SK-N-SH (cell line): ENCODE measurements at regions not wholly inside any gene's neighbourhood (a gene's known extent, or its start where the extent isn't known, plus 50 kb on each side); places are given as distances from the start of the nearest gene placed in this dataset.

Experiments
- CTCF ChIA-PET: fragments of 300-600, 350-600 bp; formaldehyde crosslinking; extraction: SDS; loops from one replicate; lab custom pipeline; 2021; lab: Yijun Ruan, JAX
- POLR2A ChIA-PET: fragments of 350-600 bp; sonication (Branson Sonifier 250); formaldehyde crosslinking; extraction: SDS; loops from one replicate; lab custom pipeline; 2020; ENCODE audit warnings: antibody characterized with exemption, inconsistent platforms; lab: Yijun Ruan, JAX
- DNase-seq: peaks from one replicate; pipeline ENCODE4 v3.0.0; 2012
- H2AFZ ChIP-seq: fragments of 200-600 bp; sonication (generic); 2 replicates; pipeline ENCODE4 v1.8.1; 2016; ENCODE audit warnings: antibody characterized with exemption, mild to moderate bottlenecking, low read depth
- H3F3A ChIP-seq: fragments of 200-600 bp; sonication (generic); replicated peaks from 2 replicates; pipeline ENCODE3; 2016; ENCODE audit warnings: antibody characterized with exemption, mild to moderate bottlenecking; ENCODE audit not compliant: insufficient read depth
- H3K27ac ChIP-seq, 2 experiments: fragments of 200-500 bp in 1 of 2; fragments of 200-600 bp in 1 of 2; sonication (Bioruptor generic) in 1 of 2; sonication (generic), shearing (Covaris generic) in 1 of 2; 2 replicates each; pipeline versions ENCODE4 v1.5.1 to v1.6.1; 2014 to 2016; ENCODE audit warnings: low read depth in 2 of 2, inconsistent platforms in 1 of 2, low read length in 1 of 2, mild to moderate bottlenecking in 1 of 2, mixed read lengths in 1 of 2
- H3K27me3 ChIP-seq: fragments of 200-600 bp; sonication (generic), shearing (Covaris generic); 2 replicates; pipeline ENCODE4 v1.6.1; 2016; ENCODE audit warnings: mixed run types; ENCODE audit not compliant: insufficient read depth
- H3K36me3 ChIP-seq, 2 experiments: fragments of 200-500 bp in 1 of 2; fragments of 200-600 bp in 1 of 2; sonication (Bioruptor generic) in 1 of 2; sonication (generic) in 1 of 2; replicated peaks in 1 of 2; 2 replicates each; pipeline versions ENCODE3 to v1.5.1; 2014 to 2016; ENCODE audit warnings: low read length in 1 of 2, mild to moderate bottlenecking in 1 of 2; ENCODE audit not compliant: insufficient read depth in 2 of 2, control insufficient read depth in 1 of 2
- H3K4me1 ChIP-seq, 2 experiments: fragments of 200-500 bp in 1 of 2; fragments of 200-600 bp in 1 of 2; sonication (Bioruptor generic) in 1 of 2; sonication (generic), shearing (Covaris generic) in 1 of 2; 2 replicates each; pipeline versions ENCODE4 v1.5.1 to v1.6.1; 2014 to 2016; ENCODE audit warnings: low read depth in 1 of 2, low read length in 1 of 2, mixed run types in 1 of 2; ENCODE audit not compliant: insufficient read depth in 2 of 2, control insufficient read depth in 1 of 2
- H3K4me2 ChIP-seq: fragments of 200-600 bp; sonication (generic), shearing (Covaris generic); 2 replicates; pipeline ENCODE4 v1.6.1; 2017; ENCODE audit warnings: mixed run types
- H3K4me3 ChIP-seq, 2 experiments: fragments of 200-500 bp in 1 of 2; fragments of 200-600 bp in 1 of 2; sonication (Bioruptor generic) in 1 of 2; sonication (generic), shearing (Covaris generic) in 1 of 2; 2 replicates each; pipeline versions ENCODE4 v1.5.1 to v1.8.1; 2014 to 2016; ENCODE audit warnings: low read depth in 2 of 2, inconsistent platforms in 1 of 2, low read length in 1 of 2, mild to moderate bottlenecking in 1 of 2, mixed read lengths in 1 of 2, moderate library complexity in 1 of 2
- H3K79me2 ChIP-seq: fragments of 200-600 bp; sonication (generic); 2 replicates; pipeline ENCODE4 v1.8.1; 2017; ENCODE audit warnings: mild to moderate bottlenecking; ENCODE audit not compliant: insufficient read depth
- H3K9ac ChIP-seq: fragments of 200-600 bp; sonication (generic); 2 replicates; pipeline ENCODE4 v1.6.1; 2017; ENCODE audit warnings: mixed run types
- H3K9me2 ChIP-seq: fragments of 200-600 bp; sonication (generic); 2 replicates; pipeline ENCODE4 v1.6.1; 2017; ENCODE audit warnings: mixed run types
- H3K9me3 ChIP-seq: fragments of 200-600 bp; sonication (generic); 2 replicates; pipeline ENCODE4 v1.6.1; 2017; ENCODE audit warnings: mixed run types, mild to moderate bottlenecking, moderate library complexity
- H4K20me1 ChIP-seq: fragments of 200-600 bp; sonication (generic); 2 replicates; pipeline ENCODE4 v1.6.1; 2017; ENCODE audit warnings: mild to moderate bottlenecking, mixed run types; ENCODE audit not compliant: insufficient read depth
- CHD2 ChIP-seq: fragments of 150-350 bp; IDR thresholded peaks from 2 replicates; pipeline ENCODE4 v1.6.1; 2018; ENCODE audit warnings: low read length; ENCODE audit not compliant: partially characterized antibody
- FOSL2 ChIP-seq: IDR thresholded peaks from 2 replicates; pipeline ENCODE4 v1.4.0; 2012; ENCODE audit warnings: low read depth, mild to moderate bottlenecking, moderate library complexity, borderline replicate concordance
- FOXJ3 ChIP-seq: sonication (generic); formaldehyde crosslinking; IDR thresholded peaks from 2 replicates; pipeline ENCODE4 v1.5.1; 2020; ENCODE audit warnings: mild to moderate bottlenecking, missing genetic modification reagents
- FOXM1 ChIP-seq: IDR thresholded peaks from 2 replicates; pipeline ENCODE4 v1.4.0; 2012; ENCODE audit warnings: low read depth, mild to moderate bottlenecking
- JUND ChIP-seq: IDR thresholded peaks from 2 replicates; pipeline ENCODE4 v1.4.0; 2012
- POLR2AphosphoS5 ChIP-seq: IDR thresholded peaks from 2 replicates; pipeline ENCODE4 v1.6.1; 2012; ENCODE audit warnings: low read depth, low read length
- RCOR1 ChIP-seq: fragments of 150-350 bp; IDR thresholded peaks from 2 replicates; pipeline ENCODE4 v1.6.1; 2017; ENCODE audit warnings: antibody characterized with exemption, low read length
- RFX5 ChIP-seq: IDR thresholded peaks from 2 replicates; pipeline ENCODE4 v1.6.1; 2012; ENCODE audit warnings: mild to moderate bottlenecking, improper control_type of control experiment, low read length
- RXRA ChIP-seq: IDR thresholded peaks from 2 replicates; pipeline ENCODE4 v1.4.0; 2012; ENCODE audit warnings: low read depth, mild to moderate bottlenecking, borderline replicate concordance
- SIN3A ChIP-seq: IDR thresholded peaks from 2 replicates; pipeline ENCODE4 v1.6.1; 2012; ENCODE audit warnings: low read depth, mild to moderate bottlenecking, low read length, moderate library complexity, borderline replicate concordance
- SMC3 ChIP-seq: IDR thresholded peaks from 2 replicates; pipeline ENCODE4 v1.6.1; 2012; ENCODE audit warnings: low read depth, low read length, improper control_type of control experiment
- TAF1 ChIP-seq: IDR thresholded peaks from 2 replicates; pipeline ENCODE4 v1.6.1; 2012; ENCODE audit warnings: low read depth, mild to moderate bottlenecking, low read length, moderate library complexity, borderline replicate concordance
- TCF12 ChIP-seq: IDR thresholded peaks from 2 replicates; pipeline ENCODE4 v1.4.0; 2012
- TEAD4 ChIP-seq: IDR thresholded peaks from 2 replicates; pipeline ENCODE4 v1.4.0; 2012; ENCODE audit warnings: mild to moderate bottlenecking, borderline replicate concordance; ENCODE audit not compliant: insufficient read depth
- YY1 ChIP-seq: IDR thresholded peaks from 2 replicates; pipeline ENCODE4 v1.4.0; 2012; ENCODE audit warnings: low read depth, mild to moderate bottlenecking
- WGBS: methylation state at CpG from one replicate; pipeline ENCODE4 v1.1.6; 2017; ENCODE audit warnings: low lambda C conversion rate; 5-methylcytosine and 5-hydroxymethylcytosine counted together
- TF ChIP-seq, protein P1 (sequence below): IDR thresholded peaks from 2 replicates; pipeline ENCODE4 v1.4.0; 2012; ENCODE audit warnings: low read depth, borderline replicate concordance
- TF ChIP-seq, protein P2 (sequence below): IDR thresholded peaks from 2 replicates; pipeline ENCODE4; 2012
- TF ChIP-seq, protein P3 (sequence below): fragments of 200-600 bp; sonication (generic); IDR thresholded peaks from 2 replicates; pipeline ENCODE4 v1.6.1; 2017; ENCODE audit warnings: antibody characterized with exemption, mild to moderate bottlenecking, moderate library complexity

DNA sequence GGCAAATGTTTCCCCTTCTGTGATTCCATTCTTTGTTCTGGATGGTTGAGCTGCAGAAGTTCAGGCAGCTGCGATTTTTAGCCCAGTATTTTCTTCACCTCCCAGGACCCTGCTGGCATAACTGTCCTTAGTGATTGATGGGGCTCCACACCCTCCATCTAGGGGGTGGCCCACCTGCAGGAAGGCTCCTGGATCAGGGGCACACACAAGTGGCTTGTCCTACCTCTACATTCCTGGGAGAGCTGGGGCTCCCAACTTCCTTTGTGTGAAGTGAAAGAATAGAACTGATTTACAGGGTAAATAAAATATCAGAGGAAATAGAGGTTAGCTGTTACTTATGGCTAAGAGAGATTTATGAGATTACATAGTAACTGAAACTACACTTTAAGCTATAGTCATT, 129.5 kb upstream of the MAP3K7 start:
- H4K20me1 ChIP-seq = no peaks in the 10 kb centered on the region
- H3K27me3 ChIP-seq = no peaks in the 10 kb centered on the region; the same call in 1 of the 2 replicates
- no peak for TF ChIP-seq FOXM1
- TF ChIP-seq JUND = no peak
- TF ChIP-seq TCF12 = no peak
- TF ChIP-seq, protein P1, sequence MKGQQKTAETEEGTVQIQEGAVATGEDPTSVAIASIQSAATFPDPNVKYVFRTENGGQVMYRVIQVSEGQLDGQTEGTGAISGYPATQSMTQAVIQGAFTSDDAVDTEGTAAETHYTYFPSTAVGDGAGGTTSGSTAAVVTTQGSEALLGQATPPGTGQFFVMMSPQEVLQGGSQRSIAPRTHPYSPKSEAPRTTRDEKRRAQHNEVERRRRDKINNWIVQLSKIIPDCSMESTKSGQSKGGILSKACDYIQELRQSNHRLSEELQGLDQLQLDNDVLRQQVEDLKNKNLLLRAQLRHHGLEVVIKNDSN = no peak
- no peak for TF ChIP-seq POLR2AphosphoS5
- TF ChIP-seq SMC3 = no peak
- TF ChIP-seq, all 33 proteins: peak for 0
- H3F3A ChIP-seq = peaks cover 4% of the 10 kb centered on the region
- H3K4me1 ChIP-seq = no peaks in the 10 kb centered on the region; a peak in 1 of 4 replicates
- no peaks in the 10 kb centered on the region for H3K79me2 ChIP-seq
- no peak overlapping the region for H2AFZ ChIP-seq
- CTCF ChIA-PET = no interaction called here
- no peaks in the 10 kb centered on the region for H3K9me3 ChIP-seq
- no peak overlapping the region for H3K4me2 ChIP-seq
- H3K36me3 ChIP-seq = no peaks in the 10 kb centered on the region
- POLR2A ChIA-PET = no interaction called here
- H3K4me3 ChIP-seq = no peak overlapping the region
- H3K27ac ChIP-seq = no peak overlapping the region
- no peaks in the 10 kb centered on the region for H3K9me2 ChIP-seq
- DNase-seq = no peak
- H3K9ac ChIP-seq = no peak overlapping the region
- 0% methylated on average over 1 of the region's 1 CpG for WGBS

DNA sequence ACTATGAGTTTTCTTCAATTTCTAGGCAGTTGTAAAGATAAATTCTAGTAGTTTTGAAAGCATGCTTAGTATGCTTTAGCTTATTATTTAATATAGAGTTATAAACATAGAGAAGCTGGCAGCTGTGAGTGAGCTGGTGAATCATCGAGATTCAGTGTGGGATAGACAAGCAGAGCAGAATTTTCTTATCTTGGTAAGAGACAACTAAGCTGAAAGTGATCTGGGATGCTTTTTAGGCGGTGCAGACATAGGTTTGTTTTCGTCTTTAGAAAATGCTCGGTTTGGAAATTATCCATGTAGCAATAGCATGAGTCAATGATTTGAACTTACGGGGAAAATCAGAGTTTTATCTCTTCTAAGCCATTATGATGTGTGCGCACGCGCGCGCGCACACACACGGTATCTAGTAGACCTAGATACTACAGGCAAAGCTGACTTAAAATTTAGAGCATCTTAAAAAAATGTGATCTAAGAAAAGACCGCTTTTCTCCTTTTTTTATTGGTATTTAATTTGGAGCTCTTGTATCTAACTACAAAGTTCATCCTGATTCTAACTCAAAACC, 128.3 kb upstream of the MAP3K7 start:
- H2AFZ ChIP-seq = no peak overlapping the region; the same call in 1 of the 2 replicates
- H3K4me2 ChIP-seq = peak overlapping the region; percentile 17; the same call in 1 of the 2 replicates
- no peaks in the 10 kb centered on the region for H4K20me1 ChIP-seq
- no peaks in the 10 kb centered on the region for H3K36me3 ChIP-seq
- 41% methylated on average over 13 of the region's 13 CpGs for WGBS
- H3K4me3 ChIP-seq = no peak overlapping the region
- no peak overlapping the region for H3K9ac ChIP-seq
- no peak for DNase-seq
- ChIA-PET CTCF (no interaction called here), POLR2A (no interaction called here)
- no peaks in the 10 kb centered on the region; a peak in 1 of 4 replicates for H3K4me1 ChIP-seq
- H3K27ac ChIP-seq = peak overlapping the region in 1 of 2 experiments; percentile 32; a peak in 1 of 4 replicates
- H3K9me3 ChIP-seq = no peaks in the 10 kb centered on the region
- no peaks in the 10 kb centered on the region; the same call in 1 of the 2 replicates for H3K27me3 ChIP-seq
- TF ChIP-seq SIN3A = no peak
- no peak for TF ChIP-seq TEAD4
- 0 out of 2 replicates have a peak, but pooled peaks have one; percentile 12 for TF ChIP-seq FOSL2
- TF ChIP-seq, protein P2, sequence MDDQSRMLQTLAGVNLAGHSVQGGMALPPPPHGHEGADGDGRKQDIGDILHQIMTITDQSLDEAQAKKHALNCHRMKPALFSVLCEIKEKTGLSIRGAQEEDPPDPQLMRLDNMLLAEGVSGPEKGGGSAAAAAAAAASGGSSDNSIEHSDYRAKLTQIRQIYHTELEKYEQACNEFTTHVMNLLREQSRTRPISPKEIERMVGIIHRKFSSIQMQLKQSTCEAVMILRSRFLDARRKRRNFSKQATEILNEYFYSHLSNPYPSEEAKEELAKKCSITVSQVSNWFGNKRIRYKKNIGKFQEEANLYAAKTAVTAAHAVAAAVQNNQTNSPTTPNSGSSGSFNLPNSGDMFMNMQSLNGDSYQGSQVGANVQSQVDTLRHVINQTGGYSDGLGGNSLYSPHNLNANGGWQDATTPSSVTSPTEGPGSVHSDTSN = no peak
- no peaks in the 10 kb centered on the region for H3K9me2 ChIP-seq
- H3F3A ChIP-seq = peaks cover 4% of the 10 kb centered on the region
- H3K79me2 ChIP-seq = no peaks in the 10 kb centered on the region

DNA sequence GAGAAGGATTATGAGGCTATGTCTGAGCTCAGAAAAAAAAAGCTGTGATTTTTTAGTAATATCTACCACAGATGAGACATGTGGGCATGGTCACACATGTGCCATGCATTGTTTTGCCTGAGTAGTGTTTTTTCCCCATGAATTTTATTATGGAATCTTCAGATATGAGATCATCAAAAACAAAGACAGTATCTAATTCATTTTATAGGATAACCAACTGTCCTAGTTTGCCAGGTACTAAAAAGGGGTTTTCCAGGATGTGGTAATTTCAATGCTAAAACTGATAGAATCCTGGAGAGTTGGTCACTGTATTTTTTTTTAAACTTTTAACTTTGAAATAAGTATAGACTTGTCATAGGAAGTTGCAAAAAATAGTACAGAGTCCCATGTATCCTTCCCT, 127.4 kb upstream of the MAP3K7 start:
- POLR2A ChIA-PET = no interaction called here
- Histone ChIP-seq H3K36me3 (no peaks in the 10 kb centered on the region), H3K79me2 (no peaks in the 10 kb centered on the region), H3K27me3 (no peaks in the 10 kb centered on the region; the same call in 1 of the 2 replicates), H2AFZ (no peak overlapping the region), H3K9ac (no peak overlapping the region), H3K9me2 (no peaks in the 10 kb centered on the region), H3K4me3 (no peak overlapping the region), H4K20me1 (no peaks in the 10 kb centered on the region), H3K9me3 (no peaks in the 10 kb centered on the region), H3K4me1 (no peaks in the 10 kb centered on the region; a peak in 1 of 4 replicates), H3K27ac (no peak overlapping the region), H3K4me2 (peak overlapping the region; percentile 17; the same call in 1 of the 2 replicates), H3F3A (peaks cover 4% of the 10 kb centered on the region)
- no peak for DNase-seq
- CTCF ChIA-PET = no interaction called here
- TF ChIP-seq FOXJ3 (CRISPR knock-in tag) (no peak), RXRA (no peak), FOSL2 (no peak), RCOR1 (no peak), CHD2 (no peak), TAF1 (no peak), POLR2AphosphoS5 (no peak), RFX5 (no peak), YY1 (no peak)
- TF ChIP-seq, protein P3, sequence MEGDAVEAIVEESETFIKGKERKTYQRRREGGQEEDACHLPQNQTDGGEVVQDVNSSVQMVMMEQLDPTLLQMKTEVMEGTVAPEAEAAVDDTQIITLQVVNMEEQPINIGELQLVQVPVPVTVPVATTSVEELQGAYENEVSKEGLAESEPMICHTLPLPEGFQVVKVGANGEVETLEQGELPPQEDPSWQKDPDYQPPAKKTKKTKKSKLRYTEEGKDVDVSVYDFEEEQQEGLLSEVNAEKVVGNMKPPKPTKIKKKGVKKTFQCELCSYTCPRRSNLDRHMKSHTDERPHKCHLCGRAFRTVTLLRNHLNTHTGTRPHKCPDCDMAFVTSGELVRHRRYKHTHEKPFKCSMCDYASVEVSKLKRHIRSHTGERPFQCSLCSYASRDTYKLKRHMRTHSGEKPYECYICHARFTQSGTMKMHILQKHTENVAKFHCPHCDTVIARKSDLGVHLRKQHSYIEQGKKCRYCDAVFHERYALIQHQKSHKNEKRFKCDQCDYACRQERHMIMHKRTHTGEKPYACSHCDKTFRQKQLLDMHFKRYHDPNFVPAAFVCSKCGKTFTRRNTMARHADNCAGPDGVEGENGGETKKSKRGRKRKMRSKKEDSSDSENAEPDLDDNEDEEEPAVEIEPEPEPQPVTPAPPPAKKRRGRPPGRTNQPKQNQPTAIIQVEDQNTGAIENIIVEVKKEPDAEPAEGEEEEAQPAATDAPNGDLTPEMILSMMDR = no peak
- TF ChIP-seq, protein P1 = no peak
